ENCODE measurements at regions not wholly inside any gene's neighbourhood (a gene's known extent, or its start where the extent isn't known, plus 50 kb on each side); places are given as distances from the start of the nearest gene placed in this dataset.
"Not testable (repeated sequence)": the region's sequence is repeated elsewhere in the genome, so short reads cannot be mapped to it uniquely, and the experiment has no call there.

DNA sequence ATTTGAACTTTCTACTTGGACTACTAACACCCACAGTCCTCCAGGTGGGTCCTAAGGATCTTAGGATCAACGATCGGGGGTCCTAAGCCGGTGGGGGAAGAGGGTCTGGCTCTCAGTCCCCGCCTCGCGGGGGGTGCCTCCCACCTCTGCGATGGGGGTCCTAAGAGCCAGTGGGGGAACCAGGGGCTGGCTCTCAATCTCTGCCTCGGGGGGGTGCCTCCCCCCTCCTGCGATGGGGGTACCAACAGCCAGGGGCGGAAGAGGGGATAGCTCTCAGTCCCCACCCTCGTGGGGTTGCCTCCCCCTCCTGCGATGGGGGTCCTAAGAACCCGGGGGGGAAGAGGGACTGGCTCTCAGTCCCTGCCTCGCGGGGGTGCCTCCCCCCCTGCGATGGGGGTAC lies 165.3 kb downstream of the ATP6V0E2 start:
- DNase-seq (ENCODE audit: insufficient read length); FAIRE-seq: not testable (repeated sequence)

- not testable (repeated sequence) for DNase-seq (ENCODE audit: insufficient read length); FAIRE-seq
Observed at GRCh38 chr7:150042281-150042680, 168.5 kb downstream of the ATP6V0E2 start.

DNA sequence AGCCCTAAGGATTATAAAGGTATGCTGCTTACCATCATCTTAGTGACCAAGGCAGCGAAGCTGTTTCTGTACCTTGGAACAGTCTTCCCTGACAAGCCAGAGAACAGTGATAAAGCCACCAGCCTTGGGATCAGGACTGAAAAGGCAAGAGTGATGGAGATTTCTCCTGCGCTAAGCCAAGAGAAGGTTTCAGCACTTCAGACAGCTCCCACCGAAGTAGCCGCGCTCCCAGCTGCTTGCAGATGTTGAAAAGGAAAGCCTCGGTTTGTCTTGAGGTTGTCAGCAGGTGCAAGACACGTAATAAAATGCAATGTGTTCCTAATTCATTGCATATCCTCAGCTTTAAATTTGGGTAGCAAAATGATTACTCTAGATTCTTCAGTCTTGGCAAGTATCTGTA lies 171.0 kb downstream of the ATP6V0E2 start:
- DNase-seq (ENCODE audit: insufficient read length); FAIRE-seq: not testable (repeated sequence)

GRCh38 chr7:150045596-150045995 lies 171.8 kb downstream of the ATP6V0E2 start:
- FAIRE-seq; DNase-seq (ENCODE audit: insufficient read length): not testable (repeated sequence)

- not testable (repeated sequence) for FAIRE-seq; DNase-seq (ENCODE audit: insufficient read length)
Observed at GRCh38 chr7:150046290-150047194, 172.8 kb downstream of the ATP6V0E2 start.

- FAIRE-seq; DNase-seq (ENCODE audit: insufficient read length): not testable (repeated sequence)
Observed at GRCh38 chr7:150047329-150047728, 173.6 kb downstream of the ATP6V0E2 start.

GRCh38 chr7:150047772-150048171 lies 174.0 kb downstream of the ATP6V0E2 start:
- not testable (repeated sequence) for DNase-seq (ENCODE audit: insufficient read length); FAIRE-seq

DNA sequence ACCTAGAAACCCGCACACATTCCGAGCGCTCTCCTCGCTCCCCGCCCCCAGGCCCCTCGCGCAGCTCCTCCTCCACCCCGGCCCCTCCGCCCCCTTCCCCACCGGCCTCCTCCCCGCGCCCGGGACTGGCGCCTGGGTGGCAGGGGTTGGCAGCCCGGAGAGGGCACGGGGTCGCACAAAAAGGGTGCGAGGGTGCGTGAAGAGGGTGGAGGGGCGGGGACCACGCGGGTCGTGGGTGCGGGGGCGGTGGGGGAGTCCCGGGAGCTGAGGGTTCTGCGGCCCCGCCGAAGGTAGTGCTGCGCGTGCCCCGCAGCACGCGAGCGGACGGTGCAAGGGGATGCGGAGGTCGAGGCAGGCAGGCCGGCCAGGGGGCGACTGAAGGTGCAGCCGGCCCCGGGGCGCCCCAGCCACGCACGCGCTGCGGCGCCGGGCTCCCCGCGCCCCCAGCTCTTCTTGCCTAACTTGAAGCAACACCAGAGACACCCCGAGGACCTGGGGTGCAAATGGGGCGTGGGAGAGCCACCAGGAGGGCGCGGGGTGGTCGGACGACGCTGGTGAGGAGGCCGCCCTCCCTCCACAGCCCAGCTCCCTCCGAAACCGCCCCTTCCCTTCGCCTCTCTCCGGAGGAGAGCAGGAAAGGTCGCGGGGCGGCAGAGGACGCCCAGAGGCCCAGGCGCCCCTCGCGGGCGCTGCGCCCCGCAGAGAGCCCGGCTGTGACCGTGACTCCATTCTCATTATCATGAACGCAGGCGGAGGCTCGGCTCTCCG lies 174.7 kb downstream of the ATP6V0E2 start:
- DNase-seq (ENCODE audit: insufficient read length); FAIRE-seq: not testable (repeated sequence)

GRCh38 chr7:150049012-150049655 lies 175.4 kb downstream of the ATP6V0E2 start:
- FAIRE-seq; DNase-seq (ENCODE audit: insufficient read length): not testable (repeated sequence)

- FAIRE-seq, result not testable (repeated sequence)
Observed at GRCh38 chr7:150053396-150053795, 179.6 kb downstream of the ATP6V0E2 start.

DNA sequence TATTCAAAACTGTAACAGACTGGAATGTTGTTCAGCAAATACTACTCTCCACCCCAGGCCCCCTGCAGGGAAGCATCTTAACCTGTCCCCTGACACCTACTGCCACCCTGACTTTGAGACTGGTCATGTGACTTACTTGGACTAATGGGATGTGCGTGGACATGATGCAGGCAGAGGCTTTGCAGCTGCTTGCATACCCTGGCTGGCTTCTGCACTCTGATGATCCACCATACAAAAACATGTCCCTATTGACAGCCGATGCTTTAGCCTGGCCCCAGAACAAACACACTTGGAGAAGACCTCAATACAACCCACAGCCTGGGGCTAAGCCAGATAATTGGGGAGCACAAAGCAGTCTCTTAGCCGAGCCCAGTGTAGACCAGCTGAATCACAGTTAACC lies 180.5 kb downstream of the ATP6V0E2 start:
- not testable (repeated sequence) for FAIRE-seq; DNase-seq (ENCODE audit: insufficient read length)

More at GRCh38 chr7:150053396-150053795, 179.6 kb downstream of the ATP6V0E2 start:
- DNase-seq (ENCODE audit: insufficient read length), result not testable (repeated sequence)

- FAIRE-seq, result peak; percentile 90
- DNase-seq (ENCODE audit: insufficient read length), result not testable (repeated sequence)
Observed at GRCh38 chr7:150060259-150061221, 186.8 kb downstream of the ATP6V0E2 start.

DNA sequence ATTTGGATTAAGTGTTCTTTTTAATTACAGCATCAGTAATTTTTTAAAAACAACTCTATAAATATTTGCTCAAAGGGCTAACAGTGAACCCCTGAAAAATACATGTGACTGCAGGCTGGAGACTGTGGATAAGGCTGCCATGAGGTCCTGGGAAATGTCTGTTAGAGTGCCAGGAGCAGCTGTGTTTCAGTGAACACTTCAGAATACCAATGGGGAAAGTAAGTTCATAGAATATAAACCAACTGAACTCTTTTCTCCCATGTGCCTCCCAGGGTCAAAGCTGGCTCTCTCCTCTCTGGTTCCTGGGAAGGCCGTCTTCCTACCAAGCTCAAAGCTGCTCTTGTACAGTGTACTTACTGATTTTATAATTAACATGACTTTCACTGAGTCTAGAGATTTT lies 189.4 kb downstream of the ATP6V0E2 start:
- not testable (repeated sequence) for DNase-seq (ENCODE audit: insufficient read length); FAIRE-seq

GRCh38 chr7:150069555-150070313 lies 196.0 kb downstream of the ATP6V0E2 start:
- FAIRE-seq; DNase-seq (ENCODE audit: insufficient read length): not testable (repeated sequence)

DNA sequence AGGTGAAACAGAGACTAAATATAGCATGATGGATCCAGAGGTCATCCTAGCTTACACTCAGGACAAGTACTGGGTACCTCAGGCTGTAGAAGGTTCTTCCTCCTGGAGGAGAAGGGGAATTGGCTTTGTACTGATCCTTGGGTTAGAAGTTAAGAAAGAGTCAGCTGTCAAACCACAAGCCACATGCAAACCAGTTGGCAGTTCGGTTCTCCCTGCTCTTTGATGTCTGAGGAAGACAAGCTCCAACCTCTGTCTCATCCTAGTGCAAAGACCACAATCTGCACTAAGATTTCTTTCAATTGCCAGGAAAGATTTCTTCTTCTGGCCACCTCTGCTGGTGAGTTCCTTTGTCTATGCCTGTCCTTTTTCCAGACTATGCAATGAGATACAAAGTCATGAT lies 203.8 kb downstream of the ATP6V0E2 start:
- not testable (repeated sequence) for DNase-seq (ENCODE audit: insufficient read length); FAIRE-seq

- FAIRE-seq; DNase-seq (ENCODE audit: insufficient read length): not testable (repeated sequence)
Observed at GRCh38 chr7:150081865-150082264, 208.1 kb downstream of the ATP6V0E2 start.

DNA sequence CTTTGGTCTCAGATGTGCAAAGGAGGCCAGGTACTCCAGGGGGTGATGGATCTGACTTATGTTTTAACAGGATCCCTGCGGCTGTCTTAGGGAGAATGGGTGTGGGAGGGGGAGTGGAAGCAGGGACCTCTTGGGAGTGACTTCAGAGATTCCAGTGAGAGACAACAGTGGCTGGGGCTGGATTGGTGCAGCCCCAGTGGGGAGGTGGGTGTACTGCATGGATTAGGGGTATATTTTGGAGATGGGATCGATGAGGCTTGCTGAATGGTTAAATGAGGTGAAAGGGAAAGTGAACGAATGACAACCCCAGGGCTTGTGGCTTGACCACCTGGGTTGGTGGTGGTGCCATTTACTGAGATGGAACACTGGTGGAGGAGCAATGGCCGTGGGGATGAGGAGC lies 211.0 kb downstream of the ATP6V0E2 start:
- not testable (repeated sequence) for FAIRE-seq; DNase-seq (ENCODE audit: insufficient read length)

DNA sequence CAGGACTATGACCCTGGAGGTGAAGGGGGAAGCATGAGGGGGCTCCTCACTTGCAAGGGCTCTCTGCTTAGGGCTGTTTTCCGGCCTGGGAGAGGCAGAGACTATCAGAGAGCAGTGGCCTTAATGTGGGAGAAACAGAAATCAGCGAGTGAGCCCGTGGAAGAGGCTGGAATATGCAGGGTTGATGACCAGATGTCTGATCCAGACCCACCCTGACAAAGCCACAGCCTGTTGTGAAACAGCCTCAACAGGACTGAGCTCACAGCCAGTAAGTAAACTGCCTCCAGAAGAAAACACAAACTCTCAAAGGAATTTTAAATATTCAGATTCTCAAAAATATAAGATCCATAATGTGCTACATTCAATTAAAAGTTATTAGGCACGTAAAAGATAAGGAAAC lies 213.7 kb downstream of the ATP6V0E2 start:
- not testable (repeated sequence) for FAIRE-seq; DNase-seq (ENCODE audit: insufficient read length)

Measured in GM12892 (cell line).